Fibroblast of lung (primary cell): ENCODE measurements at regions not wholly inside any gene's neighbourhood (a gene's known extent, or its start where the extent isn't known, plus 50 kb on each side); places are given as distances from the start of the nearest gene placed in this dataset.

Experiments used
- EZH2 ChIP-seq: IDR thresholded peaks from 2 replicates; pipeline ENCODE4 v1.5.1; 2012; ENCODE audit warnings: low read length, control low read depth, mild to moderate bottlenecking; ENCODE audit errors: missing control alignments
- TF ChIP-seq, protein P1 (sequence below), 2 donors: IDR thresholded peaks in 1 of 2; conservative IDR thresholded peaks in 1 of 2; 1 replicate in 1 of 2; 2 replicates in 1 of 2; pipeline ENCODE4 v1.5.1; 2011 to 2012; ENCODE audit warnings: low read length in 2 of 2, control low read depth in 1 of 2, inconsistent platforms in 1 of 2, low read depth in 1 of 2, mild to moderate bottlenecking in 1 of 2

DNA sequence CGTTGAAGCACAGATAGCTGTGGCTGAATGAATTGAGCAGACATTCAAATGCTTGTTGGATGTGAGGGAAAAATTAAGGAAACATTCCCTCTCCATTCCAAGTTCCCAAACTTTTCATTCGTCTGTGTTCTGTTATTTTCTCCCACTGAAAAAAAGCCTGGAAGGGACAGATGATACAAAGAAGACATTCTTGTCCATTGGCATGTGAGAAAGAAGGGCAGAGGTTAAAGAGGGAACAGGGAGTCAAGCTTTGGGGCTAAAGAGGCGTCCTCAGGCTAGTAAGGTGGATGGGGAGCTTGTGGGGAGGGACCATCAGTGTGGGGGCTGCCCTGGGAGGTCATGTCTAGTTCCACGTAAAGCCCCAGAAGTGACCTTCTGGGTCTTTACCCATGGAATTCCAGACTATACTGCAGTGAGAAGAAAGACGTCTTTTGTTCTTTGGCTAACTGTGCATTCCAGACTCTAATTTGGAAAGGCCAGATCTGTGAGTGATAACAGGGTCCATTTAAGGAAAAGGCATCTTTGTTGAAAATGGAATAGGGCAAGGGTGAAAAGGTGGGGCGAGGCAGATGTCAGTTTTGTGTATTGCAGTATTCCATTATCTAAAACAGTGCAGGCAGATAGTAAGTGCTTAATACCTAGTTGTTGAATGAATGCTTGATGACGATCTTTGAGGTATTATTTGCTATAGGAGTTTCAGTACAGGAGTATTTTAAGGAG lies 117.5 kb downstream of the SOX4 start:
- TF ChIP-seq, protein P1, sequence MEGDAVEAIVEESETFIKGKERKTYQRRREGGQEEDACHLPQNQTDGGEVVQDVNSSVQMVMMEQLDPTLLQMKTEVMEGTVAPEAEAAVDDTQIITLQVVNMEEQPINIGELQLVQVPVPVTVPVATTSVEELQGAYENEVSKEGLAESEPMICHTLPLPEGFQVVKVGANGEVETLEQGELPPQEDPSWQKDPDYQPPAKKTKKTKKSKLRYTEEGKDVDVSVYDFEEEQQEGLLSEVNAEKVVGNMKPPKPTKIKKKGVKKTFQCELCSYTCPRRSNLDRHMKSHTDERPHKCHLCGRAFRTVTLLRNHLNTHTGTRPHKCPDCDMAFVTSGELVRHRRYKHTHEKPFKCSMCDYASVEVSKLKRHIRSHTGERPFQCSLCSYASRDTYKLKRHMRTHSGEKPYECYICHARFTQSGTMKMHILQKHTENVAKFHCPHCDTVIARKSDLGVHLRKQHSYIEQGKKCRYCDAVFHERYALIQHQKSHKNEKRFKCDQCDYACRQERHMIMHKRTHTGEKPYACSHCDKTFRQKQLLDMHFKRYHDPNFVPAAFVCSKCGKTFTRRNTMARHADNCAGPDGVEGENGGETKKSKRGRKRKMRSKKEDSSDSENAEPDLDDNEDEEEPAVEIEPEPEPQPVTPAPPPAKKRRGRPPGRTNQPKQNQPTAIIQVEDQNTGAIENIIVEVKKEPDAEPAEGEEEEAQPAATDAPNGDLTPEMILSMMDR (conservative IDR thresholded peaks at IDR 0.05 in 1 of 2, IDR thresholded peaks at IDR 0.05 in 1 of 2; ENCODE audit: low read depth in 1 of 2, low read length in 2 of 2) = no peak
- TF ChIP-seq EZH2 = no peak
